Mucosa of gallbladder (tissue), 1 donor: ENCODE measurements at regions not wholly inside any gene's neighbourhood (a gene's known extent, or its start where the extent isn't known, plus 50 kb on each side); places are given as distances from the start of the nearest gene placed in this dataset.
"Not testable (repeated sequence)": the region's sequence is repeated elsewhere in the genome, so short reads cannot be mapped to it uniquely, and the experiment has no call there.

Experiments used
- DNase-seq: peaks from one replicate; pipeline ENCODE4 v3.0.0-alpha.2; 2020; ENCODE audit warnings: low spot score
- donor health status: DM: no; HTN: no; CAD: no.

DNA sequence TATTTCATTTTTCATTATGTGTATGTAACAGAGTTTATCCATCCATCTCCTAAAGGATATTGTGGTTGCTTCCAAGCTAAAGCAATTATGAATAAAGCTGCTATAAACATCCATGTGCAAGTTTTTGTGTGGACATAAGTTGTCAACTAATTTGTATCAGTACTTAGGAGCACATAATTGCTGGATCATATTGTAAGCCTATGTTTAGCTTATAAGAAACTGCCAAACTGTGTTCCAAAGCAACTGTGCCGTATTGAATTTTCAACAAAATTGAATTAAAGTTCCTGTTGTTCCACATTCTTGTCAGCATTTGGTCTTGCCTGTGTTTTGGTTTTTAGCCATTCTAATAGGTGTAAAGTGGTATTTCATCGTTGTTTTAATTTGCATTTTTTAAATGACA is 416.9 kb downstream of the SLC6A15 start:
- no peak for DNase-seq

DNA sequence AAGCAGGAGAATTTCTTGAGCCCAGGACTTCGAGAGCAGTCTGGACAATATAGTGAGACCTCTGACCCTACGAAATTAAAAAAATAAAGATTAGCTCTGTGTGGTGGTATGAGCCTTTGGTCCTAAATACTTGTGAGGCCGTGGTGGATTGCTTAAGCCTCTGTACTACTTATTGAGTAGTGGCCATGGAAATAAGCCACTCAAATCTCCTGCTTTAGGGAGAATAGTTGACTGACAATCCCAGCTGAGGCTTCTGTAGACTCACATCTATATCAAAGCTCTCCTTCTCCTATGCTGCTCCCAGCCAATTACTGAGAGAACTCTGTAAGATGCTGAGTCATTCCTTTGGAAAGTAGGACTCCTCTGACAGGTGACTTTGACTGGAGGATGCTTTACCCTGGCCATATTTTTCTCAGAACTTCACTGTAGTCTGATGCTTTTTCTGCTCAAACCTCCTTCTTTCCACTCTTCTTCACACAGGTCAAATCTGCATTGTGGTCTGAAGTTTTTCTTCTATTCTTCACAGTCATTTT is 420.2 kb downstream of the SLC6A15 start:
- no peak for DNase-seq

DNA sequence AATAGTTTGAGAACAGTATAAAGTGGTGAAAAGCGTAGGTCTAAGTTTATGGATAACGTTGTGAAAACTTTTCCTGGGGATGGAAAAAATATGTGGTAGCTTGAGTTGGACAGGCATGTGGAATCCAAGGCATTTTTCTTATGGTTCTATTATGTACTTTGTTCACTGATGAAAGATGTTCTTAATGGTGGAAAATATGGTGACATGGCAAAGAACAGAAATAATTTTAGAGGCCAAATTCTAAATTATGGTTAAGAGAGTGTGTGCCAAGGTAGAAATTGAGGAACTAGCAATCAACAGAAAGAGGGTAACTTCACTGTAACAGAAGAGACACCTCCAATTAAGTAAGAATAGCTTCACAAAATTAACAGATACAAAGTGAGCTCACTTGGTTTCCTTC is 427.8 kb downstream of the SLC6A15 start:
- DNase-seq = no peak

DNA sequence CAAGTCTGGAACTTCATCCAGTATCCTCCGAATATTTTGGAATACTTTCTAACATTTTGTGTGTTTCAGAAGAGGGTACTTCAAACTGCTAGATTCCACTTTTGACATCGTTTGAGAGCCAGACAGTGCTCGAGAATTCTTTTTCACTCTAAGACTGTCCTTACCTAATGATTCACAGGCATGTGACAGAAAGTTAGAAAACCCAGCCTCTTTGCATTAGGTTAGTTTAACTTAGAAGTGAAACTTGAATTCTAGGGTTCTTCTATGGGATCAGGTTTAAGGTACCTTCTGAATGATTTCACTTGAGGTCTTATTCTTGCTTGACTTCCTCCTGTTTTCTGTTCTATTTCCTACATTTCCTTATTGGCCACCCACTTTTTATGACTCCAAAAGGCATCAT is 431.8 kb downstream of the SLC6A15 start:
- DNase-seq = no peak

DNA sequence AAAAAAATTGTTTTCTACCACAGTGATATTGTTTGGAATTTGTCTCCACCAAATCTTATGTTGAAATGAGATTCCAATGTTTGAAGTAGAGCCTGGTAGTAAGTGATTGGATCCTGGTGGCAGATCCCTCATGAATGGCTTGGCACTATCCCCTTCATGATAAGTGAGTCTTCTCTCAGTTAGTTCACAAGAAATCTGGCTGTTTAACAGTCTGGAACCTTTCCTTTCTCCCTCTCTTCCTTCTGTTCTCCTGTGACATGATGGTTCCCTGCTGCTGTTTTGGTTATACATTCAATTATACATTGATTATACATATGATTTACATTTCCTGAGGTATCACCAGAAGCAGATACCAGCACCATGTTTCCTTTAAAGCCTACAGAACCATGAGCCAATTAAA is 442.2 kb downstream of the SLC6A15 start:
- DNase-seq = no peak

DNA sequence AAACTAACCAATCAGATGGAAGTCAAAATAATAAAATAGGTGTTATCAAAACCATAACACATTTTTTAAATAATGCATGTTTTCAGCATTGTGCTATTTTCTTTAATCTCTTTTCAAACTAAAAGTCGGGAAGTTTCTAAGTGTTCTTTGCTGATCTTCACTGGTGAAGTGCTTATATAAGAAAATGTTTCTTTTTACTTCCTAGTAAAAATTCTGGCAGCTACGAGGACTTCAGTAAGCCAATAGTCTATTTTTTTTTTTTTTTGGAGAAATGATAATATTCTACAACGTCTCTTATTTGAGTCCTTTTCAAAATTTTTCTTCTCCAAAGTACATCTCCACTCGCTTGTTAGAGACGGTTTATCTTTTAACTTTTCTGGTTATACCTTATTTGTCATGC is 448.0 kb downstream of the SLC6A15 start:
- DNase-seq = no peak

DNA sequence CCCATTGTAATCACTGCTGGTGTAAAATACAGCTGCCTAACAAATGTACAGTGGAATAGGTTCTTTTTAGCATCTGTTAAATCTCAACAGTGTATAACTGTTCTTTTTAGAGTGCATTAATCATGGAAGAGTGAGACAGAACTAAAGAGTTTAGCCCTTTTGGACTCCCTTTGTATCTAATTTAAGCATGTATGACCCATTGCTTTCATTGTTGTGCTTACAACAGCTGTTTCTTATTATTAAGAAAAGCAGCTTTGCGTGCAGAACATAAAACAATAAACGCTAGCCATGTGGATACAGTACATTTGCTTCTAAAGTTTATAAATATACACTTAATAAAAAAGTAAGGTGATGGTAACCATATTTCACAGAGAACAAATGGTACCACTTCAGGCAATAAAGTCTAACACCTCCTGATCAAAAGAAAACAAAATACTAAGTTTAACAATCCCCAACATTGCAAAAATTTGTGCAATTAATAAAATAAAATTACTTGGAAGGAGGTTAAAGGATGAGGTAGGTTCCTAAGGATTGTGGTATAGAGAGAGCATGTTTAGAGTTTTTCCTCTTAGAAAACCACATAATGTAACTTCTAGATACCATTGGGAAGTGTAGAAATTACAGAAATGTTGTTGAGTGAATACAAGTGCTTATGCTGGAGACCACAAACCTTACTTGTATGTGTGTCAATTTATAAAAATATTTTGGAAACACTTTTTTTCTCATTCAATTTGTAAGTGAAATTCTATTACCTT is 448.7 kb downstream of the SLC6A15 start:
- DNase-seq = no peak

DNA sequence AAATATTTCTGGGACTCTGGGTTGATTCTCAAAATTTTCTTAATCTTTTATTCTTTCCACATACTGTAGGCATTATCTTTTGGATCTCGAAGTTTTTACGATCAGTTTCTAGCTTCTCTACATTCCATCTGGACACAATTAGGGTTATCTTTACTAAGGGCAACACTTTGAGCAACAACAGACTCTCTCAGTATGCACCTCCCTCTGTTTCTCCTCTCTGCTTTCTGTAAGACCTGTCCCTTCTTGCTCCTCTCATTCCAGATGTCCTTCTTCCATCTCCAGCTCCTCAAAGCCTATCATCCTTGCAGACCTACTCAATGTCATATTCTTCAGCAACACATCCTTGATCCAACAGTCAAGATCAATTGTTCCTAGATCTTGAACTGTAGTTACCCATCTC is 457.0 kb downstream of the SLC6A15 start:
- DNase-seq = no peak

DNA sequence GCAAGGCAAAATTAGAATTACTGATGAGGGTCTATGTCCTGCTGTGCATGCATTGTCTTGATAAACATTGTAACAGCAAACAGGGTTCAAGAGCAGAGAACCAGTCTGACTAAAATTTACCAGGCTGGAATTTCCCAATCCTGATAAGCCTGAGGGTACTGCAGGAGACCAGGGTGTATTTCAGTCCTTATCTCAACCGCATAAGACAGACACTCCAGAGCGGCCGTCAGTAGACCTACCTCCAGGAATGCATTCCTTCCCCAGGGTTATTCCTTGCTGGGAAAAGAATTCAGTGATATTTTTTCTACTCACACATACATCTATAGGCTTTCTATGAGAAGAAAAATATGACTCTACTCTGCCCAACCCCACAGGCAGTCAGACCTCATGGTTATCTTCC is 466.1 kb downstream of the SLC6A15 start:
- DNase-seq = not testable (repeated sequence)

DNA sequence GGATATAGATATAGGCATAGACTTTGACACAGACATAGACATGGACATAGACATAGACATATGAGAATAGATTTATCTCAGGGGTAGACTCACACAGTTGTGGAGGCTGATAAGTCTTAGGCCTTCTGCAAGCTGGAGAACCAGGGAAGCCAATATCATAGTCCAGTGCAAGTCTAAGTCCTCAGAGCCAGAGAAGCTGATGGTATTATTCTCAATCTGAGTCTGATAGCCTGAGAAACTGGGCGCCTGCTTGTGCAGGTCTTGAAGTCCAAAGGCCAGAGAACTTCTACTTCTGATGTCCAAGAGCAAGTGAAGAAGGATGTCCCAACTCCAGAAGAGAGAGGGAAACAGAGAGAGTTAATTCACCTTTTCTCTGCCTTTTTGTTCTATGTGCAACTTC is 476.5 kb downstream of the SLC6A15 start:
- no peak for DNase-seq

DNA sequence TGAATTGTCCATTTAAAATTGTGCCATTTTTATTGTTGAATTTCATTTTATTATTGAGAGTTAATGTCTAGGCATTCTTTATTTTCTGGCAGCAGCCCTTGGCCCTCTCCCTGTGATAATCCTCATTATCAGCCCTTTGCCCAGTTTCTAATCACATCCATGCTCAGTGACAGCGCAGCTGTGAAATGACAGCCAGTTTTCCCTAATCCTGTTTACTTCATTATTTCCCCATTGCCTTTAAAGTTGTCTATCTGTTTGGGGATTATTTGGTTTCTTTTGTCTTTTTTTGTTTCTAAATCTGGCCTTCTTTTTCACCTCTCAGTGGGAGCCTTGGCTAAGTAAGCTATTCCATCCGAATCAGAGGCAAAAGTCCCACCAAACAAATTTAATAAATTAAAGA is 476.9 kb downstream of the SLC6A15 start:
- DNase-seq = no peak

DNA sequence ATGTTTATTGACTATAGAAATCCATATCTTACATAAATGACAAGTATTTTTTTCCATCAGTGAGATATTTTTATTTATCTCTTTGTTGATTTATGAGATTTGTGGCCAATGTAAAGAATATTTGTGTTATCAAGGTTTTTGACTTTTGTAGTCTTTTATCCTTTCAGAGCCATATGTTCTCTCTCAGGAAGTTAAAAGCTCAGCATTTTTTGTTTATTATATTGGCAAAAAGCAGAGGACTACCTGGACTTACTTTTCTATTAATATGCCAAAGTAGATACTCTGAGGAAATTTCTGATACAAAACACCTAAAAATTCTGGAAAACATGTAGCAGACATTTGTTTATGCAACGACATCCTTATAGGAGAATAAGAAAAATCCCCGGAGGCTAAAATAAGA is 490.3 kb downstream of the SLC6A15 start:
- DNase-seq = no peak

DNA sequence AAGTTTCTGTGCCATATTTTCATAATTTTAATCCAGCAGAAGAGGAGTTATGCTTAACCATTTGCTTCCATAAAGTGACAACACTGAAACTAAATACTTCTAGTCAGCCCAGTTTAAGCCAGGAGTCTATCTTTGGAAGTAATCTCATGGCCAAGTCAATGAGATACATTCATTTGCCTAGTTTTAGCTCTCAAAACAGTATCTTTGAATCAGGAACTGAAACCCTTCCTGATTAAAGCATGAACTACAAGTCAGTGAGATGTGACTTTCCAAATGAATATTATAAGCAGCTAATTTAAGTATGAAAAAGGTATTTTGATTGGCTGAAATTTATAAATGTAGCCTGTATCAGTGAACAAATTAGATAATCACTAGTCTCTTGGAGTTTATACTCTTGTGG is 491.5 kb downstream of the SLC6A15 start:
- no peak for DNase-seq

DNA sequence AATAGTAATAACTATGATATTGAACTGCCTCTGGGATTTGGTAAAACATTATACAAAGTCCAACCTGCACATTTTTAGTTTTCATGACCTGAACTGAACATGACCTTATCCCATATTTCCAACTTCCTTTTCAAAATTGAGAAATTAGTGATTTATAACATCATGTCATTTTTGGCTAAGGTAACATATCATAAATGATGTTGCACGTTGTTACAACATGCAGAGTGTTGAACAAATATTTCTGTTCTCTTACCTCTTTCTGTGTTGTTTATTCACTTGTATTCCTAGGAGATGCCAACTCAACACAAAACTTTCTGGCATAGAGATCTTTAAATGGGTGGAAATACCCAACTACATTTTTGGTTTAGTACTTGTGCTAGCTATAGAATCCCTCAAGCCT is 496.0 kb downstream of the SLC6A15 start:
- DNase-seq = no peak

DNA sequence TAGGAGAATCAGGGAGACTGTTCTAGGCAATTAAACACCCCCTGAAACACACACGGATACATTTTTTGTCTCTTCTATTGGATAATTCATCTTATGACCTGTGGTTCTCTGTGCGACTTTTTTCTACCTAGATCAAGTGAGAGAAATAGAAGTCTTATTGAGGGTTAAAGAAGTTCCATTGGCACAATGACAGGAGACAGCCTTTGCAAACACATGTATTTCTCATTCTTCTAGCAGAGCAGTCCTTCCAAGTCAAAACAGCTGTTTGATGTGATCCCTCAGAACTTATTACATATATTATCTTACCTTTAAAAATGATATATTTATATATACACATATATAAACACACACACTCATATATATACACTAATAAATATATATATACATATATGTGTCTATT is 496.7 kb downstream of the SLC6A15 start:
- DNase-seq = no peak

DNA sequence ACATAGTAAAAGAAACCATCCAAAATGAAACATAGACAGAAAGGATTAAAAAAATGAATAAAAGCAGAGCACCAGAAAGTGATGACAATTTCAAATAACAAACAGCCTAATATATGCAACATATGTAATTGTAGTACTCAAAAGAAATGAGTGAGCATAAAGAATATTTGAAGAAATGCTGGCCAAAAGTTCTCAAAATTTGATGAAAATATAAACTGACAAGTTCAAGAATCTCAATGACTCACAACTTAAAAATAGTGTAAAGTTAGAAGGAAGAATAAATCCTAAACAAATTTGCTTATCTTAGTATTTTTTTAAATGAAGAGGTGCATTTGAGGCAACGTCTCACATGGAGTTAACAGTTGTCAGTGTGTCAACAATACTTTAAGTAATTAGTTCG is 498.9 kb downstream of the SLC6A15 start:
- DNase-seq = no peak

DNA sequence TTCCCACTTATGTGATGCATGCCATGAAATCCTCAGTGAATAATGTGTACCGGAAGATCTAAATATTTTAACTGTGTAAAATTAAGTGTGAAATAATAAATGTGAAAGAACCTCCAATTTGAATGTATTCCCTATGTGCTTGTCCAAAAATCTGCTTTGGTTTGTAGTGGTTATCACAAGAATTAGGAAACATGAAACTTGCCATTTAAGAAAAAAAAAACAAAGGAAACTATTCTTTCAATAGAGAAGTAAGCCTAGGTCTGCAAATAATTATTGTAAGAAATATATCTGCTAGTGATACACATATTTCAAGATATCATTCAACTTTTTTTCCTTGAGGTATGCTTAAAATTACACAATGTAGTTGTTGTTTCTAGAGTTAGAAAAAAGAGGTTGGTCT is 500.4 kb downstream of the SLC6A15 start:
- DNase-seq = no peak

DNA sequence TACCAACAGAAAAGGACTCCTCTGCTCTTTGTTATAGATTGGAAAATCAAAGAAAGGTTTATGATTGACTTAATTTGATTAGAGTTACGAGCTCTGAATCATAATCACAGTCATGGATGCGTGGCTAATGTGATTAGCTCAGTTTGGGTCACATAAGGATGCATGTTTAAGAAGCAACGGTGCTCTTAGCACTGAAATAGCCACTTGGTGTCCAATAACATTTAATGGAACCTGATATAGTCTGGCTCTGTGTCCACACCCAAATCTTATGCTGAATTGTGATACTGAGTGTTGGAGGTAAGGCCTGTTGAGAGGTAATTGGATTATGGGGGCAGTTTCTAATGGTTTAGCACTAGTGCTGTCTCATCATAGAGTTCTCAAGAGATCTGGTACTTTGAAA is 501.6 kb downstream of the SLC6A15 start:
- DNase-seq = no peak

DNA sequence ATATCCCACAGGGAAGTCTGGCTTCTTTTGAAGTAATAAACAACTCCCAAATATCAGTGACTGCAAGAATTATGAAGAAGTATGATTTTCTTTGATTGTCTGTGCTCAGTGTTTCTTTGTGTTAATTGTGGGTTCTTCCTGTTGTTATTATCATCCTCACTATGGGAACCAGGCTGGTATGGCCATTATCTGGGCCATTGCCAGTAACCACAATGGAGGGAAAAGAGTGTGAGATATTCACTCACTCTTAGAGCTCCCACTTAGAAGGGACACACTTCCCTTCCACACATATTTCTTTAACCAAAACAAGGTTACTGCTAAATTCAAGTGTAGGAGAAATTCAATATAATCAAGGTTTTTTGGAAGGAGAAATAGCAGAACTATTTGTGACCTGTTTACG is 503.7 kb downstream of the SLC6A15 start:
- DNase-seq = no peak

DNA sequence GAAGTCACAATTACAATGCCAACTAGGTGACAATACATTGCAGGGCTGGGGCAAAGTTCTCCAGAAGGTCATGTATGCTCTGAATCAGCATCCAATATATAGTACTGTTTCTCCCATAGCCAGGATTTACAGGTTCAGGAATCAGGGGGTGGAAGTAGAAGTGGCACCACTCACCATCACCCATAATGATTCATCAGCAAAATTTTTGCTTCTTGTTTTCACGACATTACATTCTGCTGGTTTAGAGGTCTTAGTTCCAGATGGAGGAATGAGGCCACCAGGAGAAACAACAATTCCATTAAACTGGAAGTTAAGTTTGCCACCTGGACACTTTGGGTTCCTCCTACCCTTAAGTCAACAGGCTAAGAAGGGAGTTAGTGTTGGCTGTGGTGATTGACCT is 505.9 kb downstream of the SLC6A15 start:
- not testable (repeated sequence) for DNase-seq

DNA sequence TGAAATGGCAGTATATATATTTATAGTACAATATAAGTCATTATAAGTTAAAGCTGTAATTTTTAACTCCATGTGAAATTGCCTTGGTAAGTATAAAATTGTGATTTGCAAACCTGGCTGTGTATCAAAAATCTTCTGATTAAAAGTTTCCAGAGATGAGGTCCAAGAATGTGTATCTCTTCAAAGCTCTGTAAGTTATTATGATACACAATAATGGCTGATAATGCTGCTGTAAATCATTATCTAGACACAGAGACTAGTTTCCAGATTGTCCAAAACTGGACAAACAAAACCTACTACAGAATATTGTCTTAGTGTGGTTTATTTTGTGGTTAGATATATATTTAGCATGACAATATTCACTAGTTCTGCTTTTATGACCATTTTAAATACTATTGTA is 514.8 kb downstream of the SLC6A15 start:
- no peak for DNase-seq

DNA sequence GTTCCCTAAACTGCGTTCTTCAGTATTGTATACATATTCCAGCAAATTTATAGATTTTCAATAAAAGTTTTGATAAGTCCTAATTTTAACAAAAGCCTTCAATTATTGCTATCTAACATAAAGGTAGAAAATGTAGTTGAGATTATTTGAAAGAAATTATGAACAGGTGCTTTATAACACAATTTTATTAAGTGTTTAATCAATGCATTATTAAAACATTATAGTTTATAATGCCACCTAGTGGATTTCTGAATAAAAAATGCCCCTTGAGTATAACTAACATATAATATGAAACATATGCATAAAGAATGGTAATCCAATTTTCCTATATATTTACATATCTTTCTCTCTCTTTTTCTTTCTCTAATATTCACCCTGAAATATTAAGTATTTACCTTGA is 515.3 kb downstream of the SLC6A15 start:
- DNase-seq = no peak

DNA sequence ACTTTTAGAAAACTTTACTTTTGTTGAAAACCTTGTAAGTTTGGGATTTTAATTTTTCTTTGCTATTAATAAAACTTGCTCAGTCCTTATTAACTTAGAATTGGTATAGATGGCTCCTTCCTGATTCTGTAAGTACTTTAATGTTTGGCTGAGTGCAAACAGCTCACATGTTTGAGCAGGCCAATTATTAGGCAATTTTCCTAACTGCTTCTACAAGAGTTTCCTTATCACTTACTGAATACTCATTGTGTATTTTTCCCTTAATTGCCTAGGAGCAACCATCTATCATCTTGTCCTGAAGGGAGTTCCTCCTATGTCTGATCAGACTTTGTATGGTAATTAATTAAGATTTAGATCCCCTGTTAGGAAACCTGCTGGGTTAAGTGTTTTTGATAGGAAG is 521.4 kb downstream of the SLC6A15 start:
- not testable (repeated sequence) for DNase-seq

DNA sequence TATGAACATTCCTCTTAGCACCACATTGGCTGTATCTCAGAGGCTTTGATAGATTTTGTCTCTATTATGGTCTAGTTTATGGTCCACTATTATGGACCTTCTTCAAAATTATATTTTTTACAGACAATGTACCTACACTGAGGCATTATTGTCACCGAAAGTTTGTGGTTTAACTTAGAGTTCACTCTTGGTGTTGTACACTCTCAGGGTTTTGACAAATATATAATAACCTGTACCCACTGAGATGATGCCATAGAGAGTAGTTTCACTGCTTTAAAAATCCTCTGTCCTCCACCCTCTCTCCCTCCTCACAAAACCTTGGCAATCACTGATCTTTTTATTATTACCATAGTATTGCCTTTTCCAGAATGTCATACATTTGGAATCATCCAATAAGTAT is 528.2 kb downstream of the SLC6A15 start:
- DNase-seq = no peak
